Bronchial epithelial cell (primary cell): ENCODE measurements at regions not wholly inside any gene's neighbourhood (a gene's known extent, or its start where the extent isn't known, plus 50 kb on each side); places are given as distances from the start of the nearest gene placed in this dataset.

Source experiments
- DNase-seq: peaks from one replicate; pipeline ENCODE4 v3.0.0-alpha.2; 2010; ENCODE audit warnings: low read depth
- FAIRE-seq: peaks from 2 replicates; lab custom pipeline; 2011; peaks lifted over from hg19 to GRCh38; lab: Jason Lieb, UNC
- H3K27me3 ChIP-seq: 2 replicates; pipeline ENCODE4 v1.5.1; 2011; ENCODE audit warnings: low read length; ENCODE audit not compliant: control insufficient read depth, insufficient read depth
- H3K36me3 ChIP-seq: 2 replicates; pipeline ENCODE4 v1.5.1; 2011; ENCODE audit warnings: low read length; ENCODE audit not compliant: control insufficient read depth, insufficient read depth
- H3K4me3 ChIP-seq: 2 replicates; pipeline ENCODE4 v1.5.1; 2011; ENCODE audit warnings: mild to moderate bottlenecking, low read depth, low read length, control low read depth
- CTCF ChIP-seq: IDR thresholded peaks from 2 replicates; pipeline ENCODE4 v1.5.1; 2011; ENCODE audit warnings: mild to moderate bottlenecking, moderate library complexity, low read length, control low read depth, inconsistent platforms; ENCODE audit not compliant: insufficient read depth, severe bottlenecking

GRCh38 chr3:39626198-39626597 lies 158.7 kb downstream of the MOBP start:
- Histone ChIP-seq H3K36me3 (no peaks in the 10 kb centered on the region), H3K4me3 (no peak overlapping the region), H3K27me3 (no peaks in the 10 kb centered on the region)
- FAIRE-seq (no peak), DNase-seq (no peak)
- TF ChIP-seq CTCF, result no peak

- TF ChIP-seq CTCF, result no peak
- Histone ChIP-seq H3K4me3 (no peak overlapping the region), H3K36me3 (no peaks in the 10 kb centered on the region), H3K27me3 (no peaks in the 10 kb centered on the region)
- DNase-seq (no peak), FAIRE-seq (no peak)
These were observed 163.7 kb downstream of the MOBP start for GRCh38 chr3:39631136-39631535.

GRCh38 chr3:39637807-39638206 lies 170.3 kb downstream of the MOBP start:
- no peaks in the 10 kb centered on the region for H3K27me3 ChIP-seq
- peak; percentile 39 for TF ChIP-seq CTCF
- no peaks in the 10 kb centered on the region for H3K36me3 ChIP-seq
- peak; percentile 73 for DNase-seq
- H3K4me3 ChIP-seq, result no peak overlapping the region
- no peak for FAIRE-seq

GRCh38 chr3:39638301-39638700 lies 170.8 kb downstream of the MOBP start:
- FAIRE-seq (no peak), DNase-seq (peak; percentile 17)
- TF ChIP-seq CTCF, result no peak
- Histone ChIP-seq H3K36me3 (no peaks in the 10 kb centered on the region), H3K27me3 (no peaks in the 10 kb centered on the region), H3K4me3 (no peak overlapping the region)

GRCh38 chr3:39639344-39640236 lies 169.8 kb upstream of the MYRIP start:
- FAIRE-seq (no peak), DNase-seq (peak; percentile 98)
- TF ChIP-seq CTCF, result no peak
- Histone ChIP-seq H3K27me3 (no peaks in the 10 kb centered on the region), H3K36me3 (no peaks in the 10 kb centered on the region), H3K4me3 (no peak overlapping the region)
